NCI-H2081 treated with DMSO at 0.1 percent for 48 hours (cell line): ENCODE measurements at regions not wholly inside any gene's neighbourhood (a gene's known extent, or its start where the extent isn't known, plus 50 kb on each side); places are given as distances from the start of the nearest gene placed in this dataset.

Experiments used
- DNase-seq: peaks from one replicate; lab custom pipeline; 2025; lab: John Stamatoyannopoulos, UW

- no peak for DNase-seq
These were observed 54.2 kb upstream of the MCTP2 start for GRCh38 chr15:94177112-94177511.

GRCh38 chr15:94175420-94175819 lies 55.9 kb upstream of the MCTP2 start:
- DNase-seq: no peak

GRCh38 chr15:94174399-94174802 lies 57.0 kb upstream of the MCTP2 start:
- no peak for DNase-seq

GRCh38 chr15:94168250-94168649 lies 63.1 kb upstream of the MCTP2 start:
- no peak for DNase-seq

- no peak for DNase-seq
These were observed 66.4 kb upstream of the MCTP2 start for GRCh38 chr15:94164971-94165370.

- DNase-seq: peak; percentile 22
These were observed 67.1 kb upstream of the MCTP2 start for GRCh38 chr15:94164202-94164807.

- no peak for DNase-seq
These were observed 68.4 kb upstream of the MCTP2 start for GRCh38 chr15:94162939-94163338.

- no peak for DNase-seq
These were observed 77.1 kb upstream of the MCTP2 start for GRCh38 chr15:94154255-94154654.

- no peak for DNase-seq
These were observed 86.3 kb upstream of the MCTP2 start for GRCh38 chr15:94145046-94145445.

- DNase-seq: no peak
These were observed 89.6 kb upstream of the MCTP2 start for GRCh38 chr15:94141802-94142201.

- DNase-seq: no peak
These were observed 95.7 kb upstream of the MCTP2 start for GRCh38 chr15:94135486-94136147.

GRCh38 chr15:94131875-94132274 lies 99.5 kb upstream of the MCTP2 start:
- no peak for DNase-seq

GRCh38 chr15:94130504-94130903 lies 100.9 kb upstream of the MCTP2 start:
- DNase-seq: no peak

- no peak for DNase-seq
These were observed 104.4 kb upstream of the MCTP2 start for GRCh38 chr15:94127006-94127405.

- DNase-seq: no peak
These were observed 105.7 kb upstream of the MCTP2 start for GRCh38 chr15:94125698-94126097.

GRCh38 chr15:94125156-94125555 lies 106.2 kb upstream of the MCTP2 start:
- no peak for DNase-seq

GRCh38 chr15:94122516-94122915 lies 108.8 kb upstream of the MCTP2 start:
- no peak for DNase-seq

- peak; percentile 46 for DNase-seq
These were observed 111.2 kb upstream of the MCTP2 start for GRCh38 chr15:94119923-94120775.

- DNase-seq: no peak
These were observed 112.0 kb upstream of the MCTP2 start for GRCh38 chr15:94119298-94119811.

- no peak for DNase-seq
These were observed 120.8 kb upstream of the MCTP2 start for GRCh38 chr15:94110476-94111130.

GRCh38 chr15:94107652-94108051 lies 123.7 kb upstream of the MCTP2 start:
- DNase-seq: no peak

- no peak for DNase-seq
These were observed 125.6 kb upstream of the MCTP2 start for GRCh38 chr15:94105760-94106159.
